IPS-18a (cell line): ENCODE measurements at regions not wholly inside any gene's neighbourhood (a gene's known extent, or its start where the extent isn't known, plus 50 kb on each side); places are given as distances from the start of the nearest gene placed in this dataset.

Source experiments
- H3K27ac ChIP-seq: one replicate; pipeline ENCODE4 v1.5.1; 2013; ENCODE audit warnings: low read length
- H3K27me3 ChIP-seq: one replicate; pipeline ENCODE4 v1.6.1; 2013; ENCODE audit warnings: mild to moderate bottlenecking, low read length; ENCODE audit not compliant: control insufficient read depth, insufficient read depth
- H3K36me3 ChIP-seq: one replicate; pipeline ENCODE4 v1.6.1; 2013; ENCODE audit warnings: low read depth, low read length; ENCODE audit not compliant: control insufficient read depth
- H3K4me1 ChIP-seq: one replicate; pipeline ENCODE4 v1.6.1; 2013; ENCODE audit warnings: low read depth, low read length; ENCODE audit not compliant: control insufficient read depth
- H3K4me3 ChIP-seq: one replicate; pipeline ENCODE4 v1.5.1; 2013; ENCODE audit warnings: low read length
- H3K9ac ChIP-seq: one replicate; pipeline ENCODE4 v1.6.1; 2013; ENCODE audit warnings: mild to moderate bottlenecking, low read length, moderate library complexity
- H3K9me3 ChIP-seq: one replicate; pipeline ENCODE4 v1.6.1; 2013; ENCODE audit warnings: low read depth, low read length; ENCODE audit not compliant: control insufficient read depth

GRCh38 chr18:41829647-41830516 lies 125.2 kb upstream of the PIK3C3 start:
- H3K36me3 ChIP-seq, result no peaks in the 10 kb centered on the region
- no peaks in the 10 kb centered on the region for H3K9me3 ChIP-seq
- H3K27ac ChIP-seq, result no peak overlapping the region
- no peaks in the 10 kb centered on the region for H3K27me3 ChIP-seq
- no peak overlapping the region for H3K9ac ChIP-seq
- H3K4me3 ChIP-seq, result no peak overlapping the region
- H3K4me1 ChIP-seq, result peaks cover 4% of the 10 kb centered on the region

GRCh38 chr18:41828137-41828536 lies 126.9 kb upstream of the PIK3C3 start:
- H3K9me3 ChIP-seq, result no peaks in the 10 kb centered on the region
- H3K36me3 ChIP-seq, result no peaks in the 10 kb centered on the region

GRCh38 chr18:41820784-41821183 lies 134.2 kb upstream of the PIK3C3 start:
- H3K27me3 ChIP-seq, result no peaks in the 10 kb centered on the region
- H3K4me3 ChIP-seq, result no peak overlapping the region
- H3K27ac ChIP-seq, result no peak overlapping the region
- H3K4me1 ChIP-seq, result peaks cover 12% of the 10 kb centered on the region
- H3K9me3 ChIP-seq, result no peaks in the 10 kb centered on the region
- H3K9ac ChIP-seq, result no peak overlapping the region
- no peaks in the 10 kb centered on the region for H3K36me3 ChIP-seq

More at GRCh38 chr18:41828137-41828536, 126.9 kb upstream of the PIK3C3 start:
- Histone ChIP-seq H3K27ac (no peak overlapping the region), H3K9ac (no peak overlapping the region), H3K27me3 (no peaks in the 10 kb centered on the region), H3K4me3 (no peak overlapping the region), H3K4me1 (peaks cover 4% of the 10 kb centered on the region)

- no peak overlapping the region for H3K4me3 ChIP-seq
- H3K36me3 ChIP-seq, result no peaks in the 10 kb centered on the region
- H3K9ac ChIP-seq, result no peak overlapping the region
- H3K9me3 ChIP-seq, result no peaks in the 10 kb centered on the region
- H3K4me1 ChIP-seq, result peaks cover 12% of the 10 kb centered on the region
- H3K27ac ChIP-seq, result no peak overlapping the region
- no peaks in the 10 kb centered on the region for H3K27me3 ChIP-seq
Observed at GRCh38 chr18:41818381-41819355, 136.4 kb upstream of the PIK3C3 start.

- Histone ChIP-seq H3K9ac (no peak overlapping the region), H3K36me3 (no peaks in the 10 kb centered on the region), H3K4me3 (no peak overlapping the region), H3K27ac (no peak overlapping the region), H3K4me1 (peaks cover 12% of the 10 kb centered on the region), H3K27me3 (no peaks in the 10 kb centered on the region), H3K9me3 (no peaks in the 10 kb centered on the region)
Observed at GRCh38 chr18:41814651-41815050, 140.4 kb upstream of the PIK3C3 start.

- no peaks in the 10 kb centered on the region for H3K9me3 ChIP-seq
- H3K27ac ChIP-seq, result no peak overlapping the region
- no peaks in the 10 kb centered on the region for H3K27me3 ChIP-seq
- H3K4me1 ChIP-seq, result no peaks in the 10 kb centered on the region
- H3K36me3 ChIP-seq, result no peaks in the 10 kb centered on the region
- no peak overlapping the region for H3K4me3 ChIP-seq
- no peak overlapping the region for H3K9ac ChIP-seq
Observed at GRCh38 chr18:41809652-41810051, 145.4 kb upstream of the PIK3C3 start.

- Histone ChIP-seq H3K27ac (no peak overlapping the region), H3K9me3 (no peaks in the 10 kb centered on the region), H3K9ac (no peak overlapping the region), H3K27me3 (no peaks in the 10 kb centered on the region), H3K4me1 (no peaks in the 10 kb centered on the region), H3K36me3 (no peaks in the 10 kb centered on the region), H3K4me3 (no peak overlapping the region)
Observed at GRCh38 chr18:41805341-41805740, 149.7 kb upstream of the PIK3C3 start.

- H3K9ac ChIP-seq, result no peak overlapping the region
- H3K27me3 ChIP-seq, result no peaks in the 10 kb centered on the region
- H3K4me3 ChIP-seq, result no peak overlapping the region
- H3K27ac ChIP-seq, result no peak overlapping the region
- H3K4me1 ChIP-seq, result no peaks in the 10 kb centered on the region
- H3K36me3 ChIP-seq, result no peaks in the 10 kb centered on the region
- H3K9me3 ChIP-seq, result no peaks in the 10 kb centered on the region
Observed at GRCh38 chr18:41798879-41799278, 156.2 kb upstream of the PIK3C3 start.

- Histone ChIP-seq H3K9ac (no peak overlapping the region), H3K36me3 (no peaks in the 10 kb centered on the region), H3K9me3 (no peaks in the 10 kb centered on the region), H3K4me3 (no peak overlapping the region), H3K27me3 (no peaks in the 10 kb centered on the region), H3K4me1 (no peaks in the 10 kb centered on the region), H3K27ac (no peak overlapping the region)
Observed at GRCh38 chr18:41790687-41791086, 164.3 kb upstream of the PIK3C3 start.

GRCh38 chr18:41789001-41789400 lies 166.0 kb upstream of the PIK3C3 start:
- H3K4me1 ChIP-seq, result no peaks in the 10 kb centered on the region
- no peaks in the 10 kb centered on the region for H3K9me3 ChIP-seq
- H3K4me3 ChIP-seq, result no peak overlapping the region
- H3K27ac ChIP-seq, result no peak overlapping the region
- no peaks in the 10 kb centered on the region for H3K27me3 ChIP-seq
- no peak overlapping the region for H3K9ac ChIP-seq
- no peaks in the 10 kb centered on the region for H3K36me3 ChIP-seq

GRCh38 chr18:41783879-41784278 lies 171.2 kb upstream of the PIK3C3 start:
- Histone ChIP-seq H3K9me3 (no peaks in the 10 kb centered on the region), H3K27ac (no peak overlapping the region), H3K4me1 (no peaks in the 10 kb centered on the region), H3K4me3 (no peak overlapping the region), H3K36me3 (no peaks in the 10 kb centered on the region), H3K27me3 (no peaks in the 10 kb centered on the region), H3K9ac (no peak overlapping the region)
